ENCODE measurements at regions not wholly inside any gene's neighbourhood (a gene's known extent, or its start where the extent isn't known, plus 50 kb on each side); places are given as distances from the start of the nearest gene placed in this dataset.

DNA sequence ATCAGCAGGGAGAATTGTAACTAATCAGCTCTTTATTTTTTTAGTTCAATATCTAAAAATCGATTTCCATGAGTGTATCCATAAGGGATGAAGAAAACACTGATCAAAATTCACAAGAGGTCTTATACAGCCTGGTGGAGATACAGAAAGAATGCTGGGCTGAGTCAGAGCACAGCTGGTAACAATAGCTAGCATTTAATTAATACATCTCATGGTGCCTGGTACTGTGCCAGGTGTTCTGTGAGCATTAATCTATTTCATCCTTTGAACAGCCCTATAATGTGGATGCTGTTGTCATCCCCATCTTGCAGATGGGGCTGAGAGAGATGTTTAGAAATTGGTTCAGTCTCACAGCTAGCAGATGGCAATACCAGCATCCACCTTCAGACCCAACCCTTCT lies 250.9 kb upstream of the RPS6KA3 start:
- no peak for DNase-seq

DNA sequence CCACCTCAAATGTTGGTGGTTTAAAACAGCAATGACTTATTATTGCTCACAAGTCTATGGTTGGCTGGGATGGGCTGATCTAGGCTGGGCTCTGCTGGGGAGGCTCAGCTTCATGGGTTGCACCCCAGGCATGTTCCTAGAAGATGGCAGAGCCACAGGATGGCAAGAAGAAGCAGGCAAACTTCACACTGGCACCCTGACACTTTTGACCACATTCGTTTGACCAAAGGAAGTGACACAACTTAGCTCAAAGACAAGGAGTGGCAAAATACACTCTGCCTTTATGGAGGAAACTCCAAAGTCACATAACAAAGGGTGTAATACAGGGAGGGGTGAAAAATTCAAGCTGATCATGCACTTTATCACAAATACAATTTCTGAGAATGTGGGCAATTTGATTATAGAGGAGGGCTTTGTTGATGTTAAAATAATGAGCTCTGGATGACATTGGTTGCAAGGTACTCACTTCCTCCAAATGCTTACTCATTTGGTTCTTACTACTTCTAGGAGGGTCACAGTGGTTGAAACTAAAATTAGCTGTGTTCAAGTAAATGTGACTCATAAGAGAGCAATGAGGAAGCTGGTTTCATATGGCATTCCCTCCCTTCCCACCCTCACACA lies 249.2 kb upstream of the RPS6KA3 start:
- no peak for DNase-seq

GRCh38 chrX:20514358-20514757 lies 247.6 kb upstream of the RPS6KA3 start:
- DNase-seq = no peak

DNA sequence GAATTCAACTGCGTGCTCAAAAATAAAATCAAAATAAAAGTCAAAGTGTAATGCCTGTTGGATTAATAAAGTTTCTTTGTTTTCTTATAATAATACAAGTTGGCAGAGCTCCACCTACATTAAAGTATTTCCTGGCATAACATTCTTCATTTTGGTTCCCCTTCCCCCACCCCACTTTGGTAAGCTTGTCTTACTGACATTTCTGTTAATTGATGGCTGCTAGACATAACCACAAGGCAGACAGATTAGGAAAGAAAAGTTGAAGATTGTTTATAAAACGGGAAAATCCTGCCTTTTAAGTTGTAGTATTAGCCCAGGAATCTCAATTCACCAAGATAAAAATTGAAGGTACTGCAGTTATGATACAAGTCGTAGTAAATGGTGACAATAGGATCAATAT lies 246.5 kb upstream of the RPS6KA3 start:
- DNase-seq = no peak

DNA sequence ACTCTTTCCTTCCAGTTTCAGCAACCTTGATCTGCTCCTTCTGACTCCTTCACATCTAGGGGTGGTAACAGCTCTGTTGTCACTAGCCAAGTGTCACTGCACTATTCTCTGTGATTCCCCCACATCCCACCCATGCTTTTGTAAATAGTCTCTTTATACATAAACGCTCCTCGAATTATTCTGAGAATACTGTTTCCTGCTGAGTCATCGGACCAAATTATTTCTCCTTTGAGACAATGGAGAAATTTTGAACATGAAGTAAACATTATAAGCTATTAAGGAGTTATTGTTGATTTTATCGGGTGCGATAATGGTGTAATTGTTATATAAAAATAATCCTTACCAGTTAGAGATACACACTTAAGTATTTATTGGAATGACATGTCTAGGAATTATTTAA lies 245.1 kb upstream of the RPS6KA3 start:
- no peak for DNase-seq

DNA sequence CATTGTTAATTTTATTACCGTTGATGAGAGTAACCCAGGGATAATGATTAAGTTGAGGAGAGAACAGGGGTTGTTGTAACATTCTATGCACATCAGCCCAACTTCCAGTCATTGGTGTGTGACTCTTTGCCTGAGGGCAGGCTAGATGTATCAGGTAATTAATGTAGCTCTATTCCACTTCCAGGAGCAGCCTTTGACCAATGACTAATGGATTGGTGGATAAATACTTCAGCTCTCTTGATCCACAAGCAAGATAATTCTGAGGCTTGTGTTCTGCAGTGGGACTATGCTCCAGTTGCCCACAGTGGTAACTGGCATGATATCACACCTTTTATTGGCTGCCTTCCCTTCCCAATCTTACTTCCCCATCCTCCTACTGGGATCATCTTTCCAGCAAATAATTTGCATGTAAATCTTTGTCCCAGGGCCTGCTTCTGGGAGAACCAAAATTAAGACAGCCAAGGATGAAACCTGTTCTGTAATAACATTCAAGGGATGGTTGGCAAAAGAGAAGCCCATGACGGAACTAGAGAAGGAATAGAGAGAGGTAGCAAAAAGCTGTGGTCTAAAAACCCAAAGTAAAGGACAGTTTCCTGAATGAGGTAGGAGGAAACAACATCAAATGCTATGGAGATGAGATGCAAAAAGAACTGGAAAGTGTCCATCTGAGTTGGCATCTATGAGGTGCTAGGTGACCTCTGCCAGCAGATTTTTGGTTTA lies 241.4 kb upstream of the RPS6KA3 start:
- DNase-seq = no peak

- DNase-seq = no peak
Observed at GRCh38 chrX:20506739-20507138, 240.0 kb upstream of the RPS6KA3 start.

GRCh38 chrX:20500949-20501348 lies 234.2 kb upstream of the RPS6KA3 start:
- no peak for DNase-seq

DNA sequence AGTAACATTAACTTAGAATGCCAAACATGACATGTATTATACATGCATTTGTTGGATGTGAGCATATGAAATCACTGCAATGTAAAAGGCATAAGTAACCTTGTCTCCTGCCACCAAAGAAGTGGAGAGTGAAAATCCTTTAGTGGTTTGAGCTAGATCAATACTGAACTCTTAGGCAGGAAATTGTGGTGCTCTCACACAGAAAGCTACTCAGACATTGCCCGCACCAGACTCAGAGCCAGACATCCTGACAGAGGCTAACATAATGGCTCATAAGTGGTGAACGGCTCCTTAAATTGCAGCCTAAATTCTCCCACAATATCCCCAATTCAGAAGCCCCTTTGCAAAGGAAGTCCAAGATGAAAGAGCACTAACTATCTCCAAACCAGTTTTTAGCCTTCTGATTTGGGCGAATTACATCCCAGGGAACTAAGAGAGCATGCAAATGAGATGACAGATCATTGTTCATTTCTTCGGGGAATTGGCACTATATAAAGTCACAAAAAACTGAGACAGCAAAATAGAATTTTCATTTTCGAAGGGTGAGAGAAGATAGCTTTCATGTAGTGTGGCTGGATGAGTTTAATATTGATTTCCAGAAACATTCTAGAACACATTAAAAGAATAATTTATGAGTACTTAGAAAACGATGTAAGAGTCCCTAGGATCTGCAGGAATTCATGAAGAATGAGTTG lies 233.6 kb upstream of the RPS6KA3 start:
- peak; percentile 11 for DNase-seq

DNA sequence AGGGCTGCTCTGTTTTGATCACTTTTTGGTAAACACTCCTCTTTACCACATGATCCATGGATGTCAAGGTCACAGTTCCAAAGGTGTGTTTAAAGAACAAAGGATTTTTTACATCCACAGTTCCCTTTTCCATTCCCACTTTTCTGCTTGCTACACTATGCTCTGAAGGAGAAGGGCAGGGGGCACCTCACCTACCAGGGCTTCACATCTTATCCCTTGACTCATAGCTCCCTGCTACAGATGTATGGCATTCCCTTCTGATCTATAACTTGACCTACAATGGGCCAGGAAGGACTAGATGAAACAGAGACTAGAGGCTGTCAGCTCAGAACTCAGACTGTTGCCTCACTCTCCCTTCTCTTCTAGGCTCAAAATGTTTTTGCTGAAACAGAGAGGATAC lies 233.1 kb upstream of the RPS6KA3 start:
- no peak for DNase-seq

DNA sequence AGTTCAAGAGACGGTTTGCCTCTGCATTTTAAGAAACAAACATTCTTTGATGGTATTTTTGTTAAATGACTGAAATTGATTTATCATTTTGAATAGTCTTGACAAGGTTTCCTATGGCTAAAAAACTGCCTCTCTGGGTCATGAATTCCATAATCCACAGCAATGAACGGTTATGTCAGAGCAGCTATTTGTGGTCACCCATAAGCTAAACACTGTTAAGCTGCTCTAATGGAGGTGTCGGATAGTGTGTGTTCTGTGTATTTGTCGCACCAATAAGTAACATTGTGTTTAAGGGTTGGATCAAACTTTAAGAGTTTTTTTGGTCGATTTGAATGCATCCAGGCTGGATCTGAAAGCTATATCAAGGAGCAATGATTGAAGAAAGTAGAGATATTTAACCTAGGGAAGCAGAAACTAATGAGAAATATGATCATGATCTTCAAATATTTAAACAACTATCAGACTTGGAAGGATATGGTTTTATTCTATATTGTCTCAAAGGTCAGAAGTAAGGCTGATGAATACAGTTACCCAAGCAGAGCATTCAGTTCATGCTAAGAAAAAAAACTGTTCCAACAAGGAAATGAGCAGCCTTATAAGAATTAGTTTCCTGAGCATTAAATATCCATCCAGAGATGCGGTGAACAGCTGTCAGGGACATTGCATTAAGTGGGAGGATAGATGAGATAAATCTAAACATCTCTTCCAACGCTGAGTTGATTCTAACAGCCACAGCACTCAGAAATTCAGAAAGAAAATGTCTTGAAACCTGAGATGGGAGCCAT lies 232.3 kb upstream of the RPS6KA3 start:
- no peak for DNase-seq

DNA sequence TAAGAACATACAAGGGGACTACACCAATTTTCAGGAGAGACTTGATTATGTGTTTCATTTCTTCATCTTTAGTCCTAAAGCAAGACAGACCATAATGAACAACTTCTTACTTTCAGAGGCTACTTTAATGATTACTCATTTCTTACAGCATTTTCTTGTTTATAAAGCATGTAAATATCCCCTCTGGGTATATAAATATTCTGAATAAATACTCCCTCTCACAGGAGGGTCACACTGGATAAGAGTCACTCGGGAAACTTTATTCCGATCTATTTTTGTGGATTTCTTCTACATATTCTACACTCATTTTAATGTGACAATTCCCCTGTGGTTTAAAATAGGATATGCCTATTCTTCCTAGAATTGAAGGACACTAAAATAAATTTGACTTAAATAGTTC lies 228.9 kb upstream of the RPS6KA3 start:
- no peak for DNase-seq

DNA sequence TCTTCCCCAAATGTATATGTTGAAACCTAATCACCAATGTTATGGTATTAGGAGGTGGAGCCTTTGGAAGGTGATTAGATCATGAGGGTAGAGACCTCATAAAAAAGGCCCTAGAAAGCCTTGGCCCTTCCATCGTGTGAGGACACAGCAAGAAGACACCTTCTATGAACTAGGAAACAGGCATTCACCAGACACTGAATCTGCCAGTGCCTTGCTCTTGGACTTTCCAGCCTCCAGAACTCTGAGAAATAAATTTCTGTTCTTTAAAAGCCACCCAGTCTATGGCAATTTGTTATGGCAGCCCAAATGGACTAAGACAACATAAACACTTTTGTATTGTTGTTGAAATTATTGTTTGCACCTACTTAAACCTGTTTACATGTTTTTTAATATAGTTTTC lies 221.8 kb upstream of the RPS6KA3 start:
- DNase-seq = no peak

- no peak for DNase-seq
Observed at GRCh38 chrX:20487227-20487626, 220.5 kb upstream of the RPS6KA3 start.

DNA sequence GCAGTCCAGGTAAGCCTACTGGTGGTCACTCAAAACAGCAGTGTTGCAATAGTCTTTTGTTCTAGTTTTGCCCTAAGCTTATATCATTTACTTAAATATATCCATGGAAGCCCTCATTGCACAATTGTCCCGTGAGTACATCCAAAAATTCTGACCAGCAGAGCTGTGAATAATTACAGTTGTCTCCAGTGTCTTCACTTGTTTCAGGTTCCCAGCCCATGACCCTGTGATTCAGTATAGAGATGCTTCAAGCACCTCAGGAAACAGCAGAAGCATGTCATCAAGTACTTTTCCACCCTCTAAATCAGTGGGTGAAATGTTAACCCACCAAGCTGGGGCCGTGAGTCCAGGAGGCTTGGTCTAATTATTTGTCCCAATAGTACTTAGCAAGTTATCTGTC lies 214.9 kb upstream of the RPS6KA3 start:
- DNase-seq = no peak

DNA sequence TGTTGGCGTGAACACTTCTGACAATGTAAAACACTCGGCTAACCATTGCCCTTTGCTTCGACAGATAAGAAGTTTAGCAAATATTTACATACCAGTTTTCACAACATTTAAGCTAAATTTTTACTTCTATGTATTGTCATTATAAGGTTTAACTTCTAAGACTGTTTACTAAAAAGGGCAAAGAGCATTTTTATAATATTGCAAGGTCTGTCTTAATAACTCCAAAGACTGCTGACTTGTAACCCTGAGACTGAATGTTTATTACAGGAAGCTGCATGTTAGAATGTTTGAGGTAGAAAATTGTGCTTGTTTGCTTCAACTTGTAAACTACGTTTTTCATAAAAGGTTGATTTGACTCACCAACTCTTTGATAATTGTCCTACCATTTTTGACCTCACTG lies 213.2 kb upstream of the RPS6KA3 start:
- no peak for DNase-seq

DNA sequence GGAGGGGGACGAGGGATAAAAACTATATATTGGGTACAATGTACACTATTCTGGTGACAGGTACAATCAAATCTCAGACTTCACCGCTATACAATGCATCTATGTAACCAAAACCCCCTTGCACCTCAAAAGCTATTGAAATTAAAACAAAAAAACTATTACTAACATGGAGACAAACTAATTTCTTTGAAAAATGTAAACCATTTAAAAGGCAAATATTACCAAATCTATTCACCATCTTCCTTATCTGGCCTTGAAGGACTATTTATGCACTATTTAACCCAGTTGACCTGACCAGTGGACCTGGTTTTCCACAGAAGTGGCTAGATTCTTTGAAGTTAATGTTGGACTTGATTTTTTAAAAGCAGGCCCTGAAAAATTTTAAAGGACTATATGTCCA lies 212.3 kb upstream of the RPS6KA3 start:
- DNase-seq = no peak

GRCh38 chrX:20477836-20478524 lies 211.3 kb upstream of the RPS6KA3 start:
- DNase-seq = peak; percentile 82

GRCh38 chrX:20477219-20477618 lies 210.5 kb upstream of the RPS6KA3 start:
- no peak for DNase-seq

DNA sequence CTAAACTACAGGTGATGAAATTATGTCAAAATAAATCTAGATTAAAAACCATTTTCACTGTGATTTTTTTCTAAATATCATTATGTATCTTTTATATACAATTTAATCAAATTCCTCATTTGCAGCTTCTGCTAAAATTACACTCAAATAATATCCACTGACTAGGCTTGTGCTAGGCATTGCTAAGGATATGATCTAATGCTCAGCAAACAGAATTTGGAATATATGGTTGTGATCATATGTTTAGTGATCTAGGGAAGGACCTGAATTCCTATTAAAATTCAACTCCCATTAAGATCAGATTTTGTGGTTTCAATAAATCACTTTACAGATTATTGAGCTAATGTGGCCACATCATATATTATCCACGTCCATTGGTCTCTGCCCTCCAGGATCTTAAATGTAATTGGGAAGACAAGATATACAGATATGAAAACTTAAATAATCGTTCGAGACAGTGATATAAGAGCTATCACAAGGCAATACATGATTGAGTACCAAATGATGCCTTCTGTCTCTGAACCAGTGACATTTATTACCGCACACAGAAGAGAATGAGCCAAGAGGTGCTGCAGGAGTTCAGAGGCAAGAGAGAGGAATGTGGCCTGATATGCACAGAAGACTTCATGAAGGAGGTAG lies 206.0 kb upstream of the RPS6KA3 start:
- DNase-seq = no peak

DNA sequence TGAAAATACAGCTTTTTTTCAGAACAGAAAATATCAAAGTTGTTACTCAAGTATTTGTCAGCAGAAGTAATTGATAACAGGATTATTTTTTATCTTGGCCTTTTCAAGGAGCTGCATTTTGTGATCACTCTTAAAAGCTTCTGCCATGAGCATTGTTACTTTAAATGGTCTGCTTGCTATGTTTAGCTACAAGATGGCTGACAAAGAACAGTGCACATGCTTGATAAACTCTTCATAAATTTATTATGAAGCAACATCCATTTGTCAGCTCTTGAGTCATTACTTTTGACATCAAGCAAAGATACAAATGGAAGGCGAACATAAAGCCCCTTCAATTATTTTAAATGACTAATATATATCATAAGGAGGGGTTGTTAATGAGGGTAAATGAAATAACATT lies 205.4 kb upstream of the RPS6KA3 start:
- DNase-seq = no peak

- no peak for DNase-seq
Observed at GRCh38 chrX:20471483-20471882, 204.8 kb upstream of the RPS6KA3 start.
